Stimulated activated CD8-positive, alpha-beta memory T cell treated with anti-CD3 and anti-CD28 coated beads, Interleukin-12 subunit alpha, Interleukin-12 subunit beta, amount 100 ng/mL, for 24 hours (primary cell): ENCODE measurements at regions not wholly inside any gene's neighbourhood (a gene's known extent, or its start where the extent isn't known, plus 50 kb on each side); places are given as distances from the start of the nearest gene placed in this dataset.

ENCODE experiments used
- DNase-seq: peaks from one replicate; pipeline ENCODE4 v3.0.0-alpha.2; 2020; ENCODE audit errors: extremely low read depth

GRCh38 chr21:16834791-16835190 is 678.1 kb upstream of the CXADR start:
- no peak for DNase-seq

- no peak for DNase-seq
Measured at GRCh38 chr21:16837321-16837720, 675.5 kb upstream of the CXADR start.

- DNase-seq = no peak
Measured at GRCh38 chr21:16837721-16838120, 675.1 kb upstream of the CXADR start.

- DNase-seq = no peak
Measured at GRCh38 chr21:16838331-16838730, 674.5 kb upstream of the CXADR start.

GRCh38 chr21:16840538-16840937 is 672.3 kb upstream of the CXADR start:
- no peak for DNase-seq

GRCh38 chr21:16841975-16842695 is 670.7 kb upstream of the CXADR start:
- DNase-seq = no peak

GRCh38 chr21:16842696-16843035 is 670.2 kb upstream of the CXADR start:
- no peak for DNase-seq

GRCh38 chr21:16847211-16847610 is 665.6 kb upstream of the CXADR start:
- DNase-seq = no peak

GRCh38 chr21:16851054-16851453 is 661.8 kb upstream of the CXADR start:
- DNase-seq = no peak

GRCh38 chr21:16855164-16855667 is 657.6 kb upstream of the CXADR start:
- no peak for DNase-seq

- DNase-seq = no peak
Measured at GRCh38 chr21:16863362-16863905, 649.4 kb upstream of the CXADR start.

- no peak for DNase-seq
Measured at GRCh38 chr21:16863908-16864307, 648.9 kb upstream of the CXADR start.

GRCh38 chr21:16865632-16866031 is 647.2 kb upstream of the CXADR start:
- DNase-seq = no peak

- DNase-seq = no peak
Measured at GRCh38 chr21:16866851-16867250, 646.0 kb upstream of the CXADR start.

GRCh38 chr21:16870103-16870502 is 642.7 kb upstream of the CXADR start:
- DNase-seq = no peak

- DNase-seq = no peak
Measured at GRCh38 chr21:16872616-16873015, 640.2 kb upstream of the CXADR start.

GRCh38 chr21:16873176-16873575 is 639.7 kb upstream of the CXADR start:
- no peak for DNase-seq

- DNase-seq = no peak
Measured at GRCh38 chr21:16873596-16873995, 639.2 kb upstream of the CXADR start.

- no peak for DNase-seq
Measured at GRCh38 chr21:16879479-16879878, 633.4 kb upstream of the CXADR start.

- no peak for DNase-seq
Measured at GRCh38 chr21:16891821-16892220, 621.0 kb upstream of the CXADR start.

GRCh38 chr21:16900685-16901084 is 612.2 kb upstream of the CXADR start:
- no peak for DNase-seq

- no peak for DNase-seq
Measured at GRCh38 chr21:16908077-16908476, 604.8 kb upstream of the CXADR start.

GRCh38 chr21:16910435-16911165 is 602.2 kb upstream of the CXADR start:
- DNase-seq = no peak
